Psoas muscle (tissue), 7 donors: ENCODE measurements at regions not wholly inside any gene's neighbourhood (a gene's known extent, or its start where the extent isn't known, plus 50 kb on each side); places are given as distances from the start of the nearest gene placed in this dataset.

Source experiments
- ATAC-seq, 4 donors: fragments of 200-7000 bp; cut with Tn5 transposase; one replicate each; pipeline ENCODE4 v1.9.1; 2020; ENCODE audit warnings: moderate library complexity in 3 of 4, mild to moderate bottlenecking in 2 of 4
- DNase-seq, 2 donors: peaks; one replicate each; pipeline ENCODE4 v3.0.0-alpha.2; 2020
- H3K27ac ChIP-seq: fragments of 200-600 bp; one replicate; pipeline ENCODE4 v1.8.0; 2022
- H3K27me3 ChIP-seq, 3 donors: fragments of 200-600 bp in 1 of 3; one replicate each; pipeline versions ENCODE4 v1.6.1 to v1.8.0; 2013 to 2022; ENCODE audit warnings: low read length in 2 of 3, mild to moderate bottlenecking in 2 of 3, moderate library complexity in 1 of 3; ENCODE audit not compliant: insufficient read depth in 3 of 3
- H3K36me3 ChIP-seq, 2 donors: fragments of 200-600 bp in 1 of 2; one replicate each; pipeline versions ENCODE4 v1.6.1 to v1.8.0; 2013 to 2022; ENCODE audit warnings: low read depth in 1 of 2, mild to moderate bottlenecking in 1 of 2, moderate library complexity in 1 of 2; ENCODE audit not compliant: insufficient read depth in 1 of 2
- H3K4me1 ChIP-seq: fragments of 200-600 bp; one replicate; pipeline ENCODE4 v1.8.0; 2022
- H3K4me3 ChIP-seq: fragments of 200-600 bp; one replicate; pipeline ENCODE4 v1.8.0; 2022; ENCODE audit warnings: mild to moderate bottlenecking
- H3K9me3 ChIP-seq: fragments of 200-600 bp; one replicate; pipeline ENCODE4 v1.8.0; 2022
- WGBS, 3 donors: extraction: QIAGEN DNeasy Blood & Tissue Kit; methylation state at CpG; one replicate each; pipeline versions ENCODE4 v1.1.6 to v1.1.7; 2013; 5-methylcytosine and 5-hydroxymethylcytosine counted together
- intact Hi-C, 2 donors: fragments of 100-400 bp; cut with DNase I; formaldehyde crosslinking; loops; one replicate each; pipeline versions ENCODE4 v1.11.0 to v1.14.2; 2022
- TF ChIP-seq, protein P1 (sequence below): fragments of 200-600 bp; IDR thresholded peaks from one replicate; pipeline ENCODE4 v1.8.0; 2022; ENCODE audit warnings: antibody characterized with exemption
- donor health status: healthy with polysubstance abuse.
- donor health status: DM: no; HTN: no; CAD: no; lungs with moderate emphysema.
- donor health status: Bipolar disorder and iron deficiency.
- donor health status: healthy.
- donor health status: DM: yes; HTN: yes; CAD: no.
- donor health status: DM: no; HTN: no; CAD: no.
- donor health status: DM: yes; HTN: yes; CAD: no.

DNA sequence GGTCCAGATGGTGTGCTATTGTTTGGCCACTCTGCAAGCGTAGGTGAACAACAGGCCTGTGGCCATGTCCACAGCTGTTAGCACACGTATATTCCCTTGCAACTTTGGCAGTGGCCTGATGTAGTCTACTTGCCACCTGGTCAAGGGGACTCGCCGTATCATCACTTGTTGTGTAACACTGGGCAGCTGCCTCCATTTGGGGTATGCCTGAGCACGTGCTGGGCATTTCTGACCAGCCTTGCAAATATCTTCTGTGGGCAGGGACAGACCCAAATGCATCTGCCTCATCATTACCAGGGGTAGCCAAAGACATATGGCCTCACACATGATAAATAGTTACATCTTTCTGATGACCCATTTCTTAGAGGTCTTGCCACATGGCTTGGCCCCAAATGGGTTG lies 434.2 kb downstream of the DYNC2H1 start:
- WGBS, 3 donors = 69 to 82% (median 72%) methylated on average over 5 of the region's 5 CpGs
- Histone ChIP-seq H3K36me3 (no peaks in the 10 kb centered on the region), H3K27me3 (no peaks in the 10 kb centered on the region), H3K4me3 (no peak overlapping the region), H3K9me3 (no peaks in the 10 kb centered on the region), H3K4me1 (no peaks in the 10 kb centered on the region), H3K27ac (no peak overlapping the region)
- intact Hi-C loops = no loop called here
- ATAC-seq = no peak
- TF ChIP-seq, protein P1, sequence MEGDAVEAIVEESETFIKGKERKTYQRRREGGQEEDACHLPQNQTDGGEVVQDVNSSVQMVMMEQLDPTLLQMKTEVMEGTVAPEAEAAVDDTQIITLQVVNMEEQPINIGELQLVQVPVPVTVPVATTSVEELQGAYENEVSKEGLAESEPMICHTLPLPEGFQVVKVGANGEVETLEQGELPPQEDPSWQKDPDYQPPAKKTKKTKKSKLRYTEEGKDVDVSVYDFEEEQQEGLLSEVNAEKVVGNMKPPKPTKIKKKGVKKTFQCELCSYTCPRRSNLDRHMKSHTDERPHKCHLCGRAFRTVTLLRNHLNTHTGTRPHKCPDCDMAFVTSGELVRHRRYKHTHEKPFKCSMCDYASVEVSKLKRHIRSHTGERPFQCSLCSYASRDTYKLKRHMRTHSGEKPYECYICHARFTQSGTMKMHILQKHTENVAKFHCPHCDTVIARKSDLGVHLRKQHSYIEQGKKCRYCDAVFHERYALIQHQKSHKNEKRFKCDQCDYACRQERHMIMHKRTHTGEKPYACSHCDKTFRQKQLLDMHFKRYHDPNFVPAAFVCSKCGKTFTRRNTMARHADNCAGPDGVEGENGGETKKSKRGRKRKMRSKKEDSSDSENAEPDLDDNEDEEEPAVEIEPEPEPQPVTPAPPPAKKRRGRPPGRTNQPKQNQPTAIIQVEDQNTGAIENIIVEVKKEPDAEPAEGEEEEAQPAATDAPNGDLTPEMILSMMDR = no peak
- DNase-seq = no peak

DNA sequence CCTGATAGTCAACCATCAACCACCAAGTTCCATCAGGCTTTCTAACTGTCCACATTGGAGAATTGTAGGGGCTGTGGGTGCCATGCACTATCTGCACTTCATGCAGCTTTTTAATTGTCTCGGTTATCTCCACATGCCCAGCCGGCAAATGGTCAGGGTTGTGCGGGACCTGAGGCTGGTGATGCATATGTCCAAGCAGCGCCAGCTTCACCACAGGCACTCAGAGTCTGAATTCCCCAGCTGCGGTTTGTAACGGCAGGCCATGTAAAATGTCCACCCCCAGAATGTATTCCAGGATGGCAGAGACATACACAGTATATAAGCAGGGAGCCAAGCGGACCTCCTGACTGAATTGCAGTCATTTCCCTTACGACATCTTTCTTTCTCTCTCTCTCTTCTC lies 435.6 kb downstream of the DYNC2H1 start:
- TF ChIP-seq, protein P1 = no peak
- Histone ChIP-seq H3K27ac (no peak overlapping the region), H3K36me3 (no peaks in the 10 kb centered on the region), H3K4me1 (no peaks in the 10 kb centered on the region), H3K9me3 (no peaks in the 10 kb centered on the region), H3K27me3 (no peaks in the 10 kb centered on the region), H3K4me3 (no peak overlapping the region)
- ATAC-seq (no peak), DNase-seq (no peak)
- WGBS, 3 donors = 83 to 86% (median 84%) methylated on average over 8 of the region's 8 CpGs
- intact Hi-C loops = no loop called here

DNA sequence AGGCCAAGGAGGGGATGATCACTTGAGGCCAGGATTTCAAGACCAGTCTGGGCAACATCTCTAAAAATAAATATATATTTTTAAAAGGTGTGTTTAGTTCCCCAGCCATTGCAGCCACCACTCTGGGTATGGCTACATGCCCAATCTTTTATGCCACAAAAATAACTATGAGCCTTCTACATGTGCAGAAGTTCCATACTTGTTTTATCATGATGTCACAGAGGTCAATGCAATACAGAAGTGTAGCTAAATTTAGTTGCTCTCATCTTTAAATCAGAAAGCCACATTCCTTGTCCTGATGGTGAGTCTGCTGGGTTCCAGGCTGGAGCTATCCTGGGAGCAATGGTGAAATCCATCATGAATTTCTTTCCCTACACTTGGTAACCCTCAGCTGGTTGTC lies 436.3 kb downstream of the DYNC2H1 start:
- Histone ChIP-seq H3K4me3 (no peak overlapping the region), H3K9me3 (no peaks in the 10 kb centered on the region), H3K27ac (no peak overlapping the region), H3K4me1 (no peaks in the 10 kb centered on the region), H3K27me3 (no peaks in the 10 kb centered on the region), H3K36me3 (no peaks in the 10 kb centered on the region)
- intact Hi-C loops = no loop called here
- DNase-seq = no peak
- ATAC-seq = no peak
- TF ChIP-seq, protein P1 = no peak

DNA sequence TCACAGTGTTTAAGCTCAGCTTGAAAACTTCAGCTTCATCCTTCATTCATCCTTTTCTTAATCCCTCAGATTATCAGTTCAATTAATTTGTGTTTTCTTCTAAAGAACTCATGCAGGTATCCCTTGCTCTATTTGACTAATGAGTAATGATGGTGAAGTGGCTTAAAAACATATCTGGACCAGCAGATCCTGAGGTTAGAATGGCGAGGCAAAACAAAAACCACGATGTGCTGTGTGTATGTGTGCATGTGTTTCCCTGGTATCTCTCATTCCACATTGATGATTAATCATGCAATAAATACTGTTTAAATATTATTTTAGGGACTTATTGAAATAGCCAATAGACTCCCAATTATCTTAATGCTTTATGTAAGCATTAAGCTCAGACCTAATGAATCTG lies 437.0 kb downstream of the DYNC2H1 start:
- ATAC-seq (no peak), DNase-seq (no peak)
- intact Hi-C loops = no loop called here
- no peak overlapping the region for H3K4me3 ChIP-seq
- TF ChIP-seq, protein P1 = no peak
- no peaks in the 10 kb centered on the region for H3K36me3 ChIP-seq
- 82 to 86% (median 85%) methylated on average over 2 of the region's 2 CpGs for WGBS, 3 donors
- H3K27me3 ChIP-seq = no peaks in the 10 kb centered on the region
- no peaks in the 10 kb centered on the region for H3K4me1 ChIP-seq
- H3K27ac ChIP-seq = no peak overlapping the region
- H3K9me3 ChIP-seq = no peaks in the 10 kb centered on the region

DNA sequence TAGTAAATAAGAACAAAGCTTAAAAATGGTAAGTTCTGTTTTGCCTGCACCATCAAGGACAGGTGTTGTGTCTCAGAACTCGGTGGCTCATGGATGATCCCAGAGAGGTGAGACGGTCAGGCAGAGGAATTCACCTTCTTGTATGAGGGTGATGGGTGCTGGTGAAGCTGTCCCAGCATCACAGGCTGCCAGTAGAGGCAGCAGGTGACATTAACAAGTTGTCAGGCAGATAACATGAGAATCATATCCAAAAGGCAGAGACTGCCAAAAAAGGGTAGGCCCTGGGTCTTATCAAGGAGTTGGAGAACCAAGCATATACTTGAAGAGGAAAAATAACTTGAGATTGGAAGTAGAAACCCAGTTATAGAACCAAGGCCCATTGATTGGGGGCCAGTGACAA lies 437.8 kb downstream of the DYNC2H1 start:
- ATAC-seq = no peak
- Histone ChIP-seq H3K27me3 (no peaks in the 10 kb centered on the region), H3K4me1 (no peaks in the 10 kb centered on the region), H3K27ac (no peak overlapping the region), H3K36me3 (no peaks in the 10 kb centered on the region), H3K4me3 (no peak overlapping the region), H3K9me3 (no peaks in the 10 kb centered on the region)
- WGBS, 3 donors = 88 to 94% (median 88%) methylated on average over 2 of the region's 2 CpGs
- intact Hi-C loops = no loop called here
- TF ChIP-seq, protein P1 = no peak
- no peak for DNase-seq
